IPS-15b (cell line): ENCODE measurements at regions not wholly inside any gene's neighbourhood (a gene's known extent, or its start where the extent isn't known, plus 50 kb on each side); places are given as distances from the start of the nearest gene placed in this dataset.
"Not testable (repeated sequence)": the region's sequence is repeated elsewhere in the genome, so short reads cannot be mapped to it uniquely, and the experiment has no call there.

Source experiments
- H3K27me3 ChIP-seq: one replicate; pipeline ENCODE4 v1.6.1; 2013; ENCODE audit warnings: low read length; ENCODE audit not compliant: control insufficient read depth, insufficient read depth
- H3K36me3 ChIP-seq: one replicate; pipeline ENCODE4 v1.6.1; 2013; ENCODE audit warnings: low read length; ENCODE audit not compliant: control insufficient read depth, insufficient read depth
- H3K4me1 ChIP-seq: one replicate; pipeline ENCODE4 v1.6.1; 2013; ENCODE audit warnings: mild to moderate bottlenecking, low read length; ENCODE audit not compliant: control insufficient read depth, insufficient read depth
- H3K4me3 ChIP-seq: one replicate; pipeline ENCODE4 v1.5.1; 2013; ENCODE audit warnings: low read depth, low read length
- H3K9ac ChIP-seq: one replicate; pipeline ENCODE4 v1.6.1; 2013; ENCODE audit warnings: low read depth, mild to moderate bottlenecking, low read length
- H3K9me3 ChIP-seq: one replicate; pipeline ENCODE4 v1.6.1; 2013; ENCODE audit warnings: mild to moderate bottlenecking, low read length; ENCODE audit not compliant: control insufficient read depth, insufficient read depth

GRCh38 chr3:152650923-152651322 is 184.0 kb upstream of the P2RY1 start:
- not testable (repeated sequence) for H3K9ac ChIP-seq, H3K36me3 ChIP-seq, H3K9me3 ChIP-seq, H3K27me3 ChIP-seq, H3K4me3 ChIP-seq
- peaks cover 10% of the 10 kb centered on the region for H3K4me1 ChIP-seq

- no peaks in the 10 kb centered on the region for H3K27me3 ChIP-seq
- no peak overlapping the region for H3K4me3 ChIP-seq
- peak overlapping the region; percentile 3 for H3K9ac ChIP-seq
- peaks cover 26% of the 10 kb centered on the region for H3K4me1 ChIP-seq
- H3K9me3 ChIP-seq: no peaks in the 10 kb centered on the region
- no peaks in the 10 kb centered on the region for H3K36me3 ChIP-seq
Observed at GRCh38 chr3:152656214-152656971, 178.5 kb upstream of the P2RY1 start.

DNA sequence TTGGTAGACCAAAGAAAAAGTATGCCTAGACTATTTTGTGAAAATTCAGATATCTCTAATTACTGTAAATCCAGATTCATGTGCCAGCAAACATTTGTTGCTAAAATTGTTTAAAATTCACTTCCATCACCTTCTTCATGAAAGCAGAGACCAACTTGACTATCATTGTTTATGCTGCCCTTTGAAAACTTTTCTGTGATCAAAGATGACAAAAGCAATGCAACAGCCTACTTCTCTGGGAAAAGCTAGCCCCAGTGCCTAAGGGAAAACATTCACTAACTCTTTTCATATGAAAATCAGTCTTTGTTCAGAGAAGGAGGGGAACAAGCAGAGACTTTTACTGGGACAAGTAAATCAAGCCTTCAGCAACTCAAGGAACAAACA is 178.0 kb upstream of the P2RY1 start:
- H3K4me1 ChIP-seq: peaks cover 26% of the 10 kb centered on the region
- no peaks in the 10 kb centered on the region for H3K36me3 ChIP-seq
- no peaks in the 10 kb centered on the region for H3K9me3 ChIP-seq
- no peak overlapping the region for H3K9ac ChIP-seq
- H3K4me3 ChIP-seq: no peak overlapping the region
- H3K27me3 ChIP-seq: no peaks in the 10 kb centered on the region

- H3K9me3 ChIP-seq: no peaks in the 10 kb centered on the region
- H3K4me1 ChIP-seq: peaks cover 26% of the 10 kb centered on the region
- no peak overlapping the region for H3K4me3 ChIP-seq
- H3K36me3 ChIP-seq: no peaks in the 10 kb centered on the region
- no peak overlapping the region for H3K9ac ChIP-seq
- no peaks in the 10 kb centered on the region for H3K27me3 ChIP-seq
Observed at GRCh38 chr3:152658977-152659720, 175.8 kb upstream of the P2RY1 start.

DNA sequence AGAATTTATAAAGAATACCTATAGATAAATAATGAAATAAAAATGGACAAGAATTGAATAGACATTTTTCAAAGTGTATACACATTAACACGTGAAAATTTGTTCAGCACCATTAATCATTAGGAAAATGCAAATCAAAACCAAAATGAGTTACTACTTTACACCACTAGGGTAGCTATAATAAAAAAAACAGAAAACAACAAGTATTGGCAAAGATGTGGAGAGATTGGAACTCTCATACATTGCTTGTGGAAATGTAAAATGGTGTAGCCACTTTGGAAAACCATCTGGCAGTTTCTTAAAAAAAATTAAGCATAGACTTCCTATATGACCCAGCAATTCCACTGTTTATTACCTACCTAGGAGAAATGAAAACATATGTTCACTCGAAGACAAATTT is 172.8 kb upstream of the P2RY1 start:
- Histone ChIP-seq H3K4me3 (no peak overlapping the region), H3K9ac (no peak overlapping the region), H3K36me3 (no peaks in the 10 kb centered on the region), H3K9me3 (no peaks in the 10 kb centered on the region), H3K4me1 (peaks cover 12% of the 10 kb centered on the region), H3K27me3 (no peaks in the 10 kb centered on the region)

- no peak overlapping the region for H3K9ac ChIP-seq
- no peaks in the 10 kb centered on the region for H3K9me3 ChIP-seq
- no peaks in the 10 kb centered on the region for H3K4me1 ChIP-seq
- no peaks in the 10 kb centered on the region for H3K27me3 ChIP-seq
- no peaks in the 10 kb centered on the region for H3K36me3 ChIP-seq
- H3K4me3 ChIP-seq: no peak overlapping the region
Observed at GRCh38 chr3:152664766-152665165, 170.2 kb upstream of the P2RY1 start.

- Histone ChIP-seq H3K9ac (no peak overlapping the region), H3K9me3 (no peaks in the 10 kb centered on the region), H3K36me3 (no peaks in the 10 kb centered on the region)
Observed at GRCh38 chr3:152667267-152667666, 167.7 kb upstream of the P2RY1 start.

GRCh38 chr3:152669560-152669959 is 165.4 kb upstream of the P2RY1 start:
- Histone ChIP-seq H3K36me3 (no peaks in the 10 kb centered on the region), H3K9ac (no peak overlapping the region), H3K4me1 (no peaks in the 10 kb centered on the region), H3K27me3 (no peaks in the 10 kb centered on the region), H3K4me3 (no peak overlapping the region), H3K9me3 (no peaks in the 10 kb centered on the region)

More at GRCh38 chr3:152667267-152667666, 167.7 kb upstream of the P2RY1 start:
- Histone ChIP-seq H3K4me3 (no peak overlapping the region), H3K27me3 (no peaks in the 10 kb centered on the region), H3K4me1 (no peaks in the 10 kb centered on the region)

DNA sequence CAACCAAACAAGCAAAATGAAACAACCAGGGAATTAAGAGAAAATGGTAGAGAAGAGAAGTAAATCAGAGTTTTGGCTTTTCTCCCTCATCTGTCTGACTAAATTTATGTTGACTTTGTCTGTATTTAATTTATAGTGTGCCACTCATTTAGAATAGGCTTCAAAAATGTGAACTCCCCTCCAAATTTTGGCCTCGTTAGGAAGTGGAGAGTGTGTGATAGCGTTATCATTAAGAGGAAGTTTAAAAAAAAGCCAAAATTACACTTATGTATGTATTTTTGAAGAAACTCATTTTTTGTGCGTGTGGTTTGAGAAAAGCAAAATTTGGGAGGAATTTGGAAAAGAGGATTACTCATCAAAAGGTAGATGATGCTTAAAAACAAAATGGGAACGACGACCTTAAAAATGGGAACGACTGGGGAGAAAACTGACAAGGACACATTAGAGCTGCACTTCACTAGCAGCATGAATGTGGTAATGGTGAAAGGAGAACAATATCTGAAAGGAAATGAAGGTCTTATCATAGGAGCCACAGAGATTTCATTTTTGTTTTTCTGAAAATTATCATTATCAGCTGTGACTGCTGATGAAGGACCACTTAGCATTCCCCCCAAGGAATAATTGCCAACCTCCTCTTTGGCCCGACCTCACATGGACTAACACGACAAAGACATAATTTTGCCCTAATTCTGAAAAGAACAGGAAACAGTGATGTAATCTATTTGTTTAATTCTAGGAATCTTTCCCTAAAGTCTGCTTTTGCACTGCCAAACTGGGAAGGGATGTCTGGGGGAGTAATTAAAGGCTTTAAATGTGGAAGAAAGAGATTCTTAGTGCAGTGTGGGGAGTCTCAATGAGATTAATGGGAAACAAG is 163.2 kb upstream of the P2RY1 start:
- no peaks in the 10 kb centered on the region for H3K4me1 ChIP-seq
- H3K4me3 ChIP-seq: no peak overlapping the region
- no peaks in the 10 kb centered on the region for H3K9me3 ChIP-seq
- no peaks in the 10 kb centered on the region for H3K27me3 ChIP-seq
- H3K9ac ChIP-seq: no peak overlapping the region
- H3K36me3 ChIP-seq: no peaks in the 10 kb centered on the region

- no peaks in the 10 kb centered on the region for H3K36me3 ChIP-seq
- H3K9ac ChIP-seq: no peak overlapping the region
- H3K4me1 ChIP-seq: no peaks in the 10 kb centered on the region
- H3K27me3 ChIP-seq: no peaks in the 10 kb centered on the region
- no peak overlapping the region for H3K4me3 ChIP-seq
- H3K9me3 ChIP-seq: no peaks in the 10 kb centered on the region
Observed at GRCh38 chr3:152672320-152672649, 162.6 kb upstream of the P2RY1 start.

- H3K4me3 ChIP-seq: no peak overlapping the region
- no peak overlapping the region for H3K9ac ChIP-seq
- no peaks in the 10 kb centered on the region for H3K36me3 ChIP-seq
- H3K27me3 ChIP-seq: no peaks in the 10 kb centered on the region
- H3K9me3 ChIP-seq: no peaks in the 10 kb centered on the region
- no peaks in the 10 kb centered on the region for H3K4me1 ChIP-seq
Observed at GRCh38 chr3:152676810-152677379, 158.0 kb upstream of the P2RY1 start.
